ENCODE measurements at regions not wholly inside any gene's neighbourhood (a gene's known extent, or its start where the extent isn't known, plus 50 kb on each side); places are given as distances from the start of the nearest gene placed in this dataset.

DNA sequence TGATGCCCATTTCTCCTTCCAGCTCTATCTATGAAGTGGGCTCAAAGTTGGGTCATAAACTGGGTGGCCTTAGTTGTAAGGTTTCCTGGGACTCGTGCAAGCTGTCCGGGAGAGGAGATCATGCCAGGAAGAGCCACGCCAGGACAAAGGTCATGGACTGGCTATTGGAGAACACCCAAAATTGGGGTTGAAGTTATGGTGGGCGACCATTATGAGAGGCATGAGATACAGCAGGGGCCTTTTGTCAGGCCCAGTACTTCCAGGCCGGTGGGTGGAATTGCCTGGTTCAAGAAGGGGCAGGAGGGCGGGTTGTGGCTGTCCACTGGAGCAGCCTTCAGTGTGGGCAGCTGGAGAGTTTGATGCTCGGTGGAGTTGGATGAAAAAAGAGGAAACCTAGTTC, 225.1 kb upstream of the SSTR4 start:
- DNase-seq = no peak
- Histone ChIP-seq H3K27ac (no peak overlapping the region), H3K27me3 (ENCODE audit: insufficient read depth, low read depth, severe bottlenecking) (peaks cover 61% of the 10 kb centered on the region), H3K9me3 (ENCODE audit: severe bottlenecking) (no peaks in the 10 kb centered on the region), H3K4me3 (ENCODE audit: low read depth, low read length) (no peak overlapping the region), H3K36me3 (no peaks in the 10 kb centered on the region)
- TF ChIP-seq, protein P1, sequence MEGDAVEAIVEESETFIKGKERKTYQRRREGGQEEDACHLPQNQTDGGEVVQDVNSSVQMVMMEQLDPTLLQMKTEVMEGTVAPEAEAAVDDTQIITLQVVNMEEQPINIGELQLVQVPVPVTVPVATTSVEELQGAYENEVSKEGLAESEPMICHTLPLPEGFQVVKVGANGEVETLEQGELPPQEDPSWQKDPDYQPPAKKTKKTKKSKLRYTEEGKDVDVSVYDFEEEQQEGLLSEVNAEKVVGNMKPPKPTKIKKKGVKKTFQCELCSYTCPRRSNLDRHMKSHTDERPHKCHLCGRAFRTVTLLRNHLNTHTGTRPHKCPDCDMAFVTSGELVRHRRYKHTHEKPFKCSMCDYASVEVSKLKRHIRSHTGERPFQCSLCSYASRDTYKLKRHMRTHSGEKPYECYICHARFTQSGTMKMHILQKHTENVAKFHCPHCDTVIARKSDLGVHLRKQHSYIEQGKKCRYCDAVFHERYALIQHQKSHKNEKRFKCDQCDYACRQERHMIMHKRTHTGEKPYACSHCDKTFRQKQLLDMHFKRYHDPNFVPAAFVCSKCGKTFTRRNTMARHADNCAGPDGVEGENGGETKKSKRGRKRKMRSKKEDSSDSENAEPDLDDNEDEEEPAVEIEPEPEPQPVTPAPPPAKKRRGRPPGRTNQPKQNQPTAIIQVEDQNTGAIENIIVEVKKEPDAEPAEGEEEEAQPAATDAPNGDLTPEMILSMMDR (IDR thresholded peaks at IDR 0.05; ENCODE audit: low read depth, low read length) = no peak

DNA sequence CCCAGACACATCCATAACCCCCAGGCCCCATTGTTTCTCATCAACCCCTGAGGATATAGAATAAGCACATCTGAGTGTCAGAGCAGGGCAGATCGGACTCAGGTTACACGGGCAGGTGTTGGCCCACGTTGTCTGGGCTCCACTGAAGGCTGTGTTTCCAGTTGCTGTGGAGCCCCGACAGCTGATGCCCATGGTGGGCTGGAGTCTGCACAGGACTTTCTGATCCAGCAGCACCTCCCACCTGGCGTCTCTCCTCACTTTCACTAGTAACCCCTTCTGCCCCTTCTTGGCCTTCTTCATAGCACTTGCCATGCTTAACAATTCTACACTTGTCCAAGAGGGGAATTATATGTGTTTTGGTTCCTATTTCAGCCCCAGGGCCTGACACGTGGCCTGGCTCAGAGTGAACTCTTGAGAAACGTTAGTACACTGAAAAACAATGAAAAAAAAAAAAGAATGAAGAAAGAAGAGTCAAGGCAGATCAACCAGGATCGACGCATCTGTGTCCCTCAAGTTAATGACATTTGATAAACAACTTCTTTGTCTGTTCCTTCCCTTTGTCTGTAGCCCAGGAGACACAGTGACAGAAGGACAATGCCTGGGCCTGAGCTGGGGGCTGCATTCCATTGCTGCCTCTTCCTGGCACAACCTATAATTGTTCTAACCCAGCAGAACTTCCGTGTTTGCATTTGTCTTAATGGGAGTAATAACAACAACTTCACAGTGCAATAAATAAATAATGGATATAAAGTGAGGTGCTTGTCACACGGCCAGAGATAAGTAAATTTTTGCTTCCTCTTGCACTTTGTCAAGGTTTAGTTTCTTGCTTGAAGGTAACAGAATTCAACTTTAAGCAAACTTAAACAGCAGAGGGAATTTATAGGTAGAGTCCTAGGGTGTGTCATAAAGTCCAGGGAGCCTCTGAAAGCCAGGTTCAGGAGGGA, 224.2 kb upstream of the SSTR4 start:
- H3K27me3 ChIP-seq (ENCODE audit: insufficient read depth, low read depth, severe bottlenecking) = peaks cover 66% of the 10 kb centered on the region
- no peak overlapping the region for H3K4me3 ChIP-seq (ENCODE audit: low read depth, low read length)
- H3K9me3 ChIP-seq (ENCODE audit: severe bottlenecking) = no peaks in the 10 kb centered on the region
- no peak for DNase-seq
- TF ChIP-seq, protein P1 (IDR thresholded peaks at IDR 0.05; ENCODE audit: low read depth, low read length) = no peak
- H3K27ac ChIP-seq = no peak overlapping the region
- H3K36me3 ChIP-seq = no peaks in the 10 kb centered on the region

DNA sequence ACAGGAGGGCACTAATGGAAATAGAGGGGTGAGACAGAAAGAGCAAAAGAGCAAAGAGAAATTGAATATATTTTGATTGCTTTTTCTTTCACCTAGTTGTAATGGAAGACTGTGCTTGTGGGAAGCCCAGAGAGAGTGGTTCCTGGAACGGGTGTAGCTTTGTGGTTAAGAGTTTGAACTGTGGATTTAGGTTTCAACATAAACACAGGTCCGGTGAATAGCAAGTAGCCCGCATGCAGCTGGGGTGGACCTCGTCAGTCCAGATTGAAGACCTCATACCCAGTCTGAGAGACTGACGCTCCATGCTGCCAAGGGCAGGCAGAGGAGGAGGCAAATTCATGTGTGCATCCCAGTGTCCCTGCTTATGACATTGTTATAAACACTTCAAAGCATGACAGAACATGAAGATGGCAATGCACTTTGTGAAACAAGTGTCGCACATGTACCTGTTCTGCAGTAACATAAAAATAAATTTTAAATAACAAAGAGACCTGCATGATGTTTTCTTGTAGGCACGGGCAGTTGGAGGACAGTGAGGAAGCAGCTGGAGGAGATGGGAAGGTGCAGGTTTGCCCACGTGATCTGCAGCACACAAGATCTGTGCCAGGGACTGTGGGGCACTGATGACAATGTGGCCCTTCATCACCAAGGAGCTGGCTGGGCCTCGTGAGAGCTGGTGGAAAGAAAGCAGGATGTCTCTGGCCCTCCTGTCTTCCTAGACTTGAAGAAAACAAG, 220.5 kb upstream of the SSTR4 start:
- TF ChIP-seq, protein P1 (IDR thresholded peaks at IDR 0.05; ENCODE audit: low read depth, low read length) = no peak
- no peak overlapping the region for H3K4me3 ChIP-seq (ENCODE audit: low read depth, low read length)
- H3K27me3 ChIP-seq (ENCODE audit: insufficient read depth, low read depth, severe bottlenecking) = peaks cover 51% of the 10 kb centered on the region
- no peak for DNase-seq
- H3K27ac ChIP-seq = no peak overlapping the region
- H3K36me3 ChIP-seq = no peaks in the 10 kb centered on the region
- no peaks in the 10 kb centered on the region for H3K9me3 ChIP-seq (ENCODE audit: severe bottlenecking)

DNA sequence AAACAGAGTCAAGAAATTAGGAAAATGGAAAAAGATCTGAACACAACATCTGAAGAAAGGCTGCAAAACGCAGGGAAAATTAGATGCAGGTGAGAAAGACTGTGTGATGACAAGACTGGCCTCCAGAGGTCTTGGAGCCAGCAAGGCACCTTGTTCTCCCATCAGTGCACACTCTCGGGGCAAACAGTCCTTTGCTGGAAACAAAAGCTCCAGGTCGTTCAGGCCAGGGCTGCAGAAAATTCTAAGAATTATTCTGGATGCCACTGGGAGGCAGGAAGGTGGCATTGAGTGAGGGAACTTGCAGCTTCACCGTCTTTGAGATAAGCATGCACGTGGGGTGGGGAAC, 219.9 kb upstream of the SSTR4 start:
- H3K27ac ChIP-seq = no peak overlapping the region
- TF ChIP-seq, protein P1 (IDR thresholded peaks at IDR 0.05; ENCODE audit: low read depth, low read length) = no peak
- DNase-seq = no peak
- no peak overlapping the region for H3K4me3 ChIP-seq (ENCODE audit: low read depth, low read length)
- H3K9me3 ChIP-seq (ENCODE audit: severe bottlenecking) = no peaks in the 10 kb centered on the region
- H3K36me3 ChIP-seq = no peaks in the 10 kb centered on the region
- H3K27me3 ChIP-seq (ENCODE audit: insufficient read depth, low read depth, severe bottlenecking) = peaks cover 52% of the 10 kb centered on the region

DNA sequence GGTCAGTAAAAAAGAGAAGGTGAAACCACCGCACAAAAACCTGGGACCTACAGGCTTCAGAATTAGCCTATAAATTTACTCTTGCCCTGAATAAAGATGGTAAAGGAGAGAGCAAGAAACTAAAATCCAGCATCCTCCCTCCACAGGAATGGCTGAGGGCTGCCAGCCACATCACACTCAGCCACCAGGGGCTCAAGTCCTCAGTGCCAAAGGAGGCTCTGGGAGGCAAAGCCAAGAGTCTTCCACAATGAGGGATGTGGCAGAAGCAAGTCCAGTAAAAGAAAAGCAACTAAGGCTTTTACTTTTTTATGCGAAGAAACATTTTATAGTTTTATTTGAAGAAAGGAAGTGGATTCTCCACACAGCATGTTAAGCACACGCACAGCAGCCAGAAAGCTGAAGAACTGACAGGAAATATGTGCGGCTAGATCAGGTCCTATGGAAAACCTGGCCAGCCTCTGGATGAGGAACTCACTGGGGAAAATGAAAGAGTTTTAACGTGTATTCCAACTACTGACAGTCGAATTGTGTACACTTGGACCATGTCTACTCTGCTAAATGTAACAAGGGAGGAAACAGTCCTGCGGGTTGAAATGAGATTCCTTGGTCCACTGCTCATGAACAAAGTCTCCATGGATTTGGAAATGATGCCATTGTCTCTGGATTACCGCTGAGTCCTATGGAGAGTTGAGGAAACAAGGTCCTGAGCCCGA, 219.4 kb upstream of the SSTR4 start:
- Histone ChIP-seq H3K4me3 (ENCODE audit: low read depth, low read length) (no peak overlapping the region), H3K27me3 (ENCODE audit: insufficient read depth, low read depth, severe bottlenecking) (peaks cover 57% of the 10 kb centered on the region), H3K9me3 (ENCODE audit: severe bottlenecking) (no peaks in the 10 kb centered on the region), H3K27ac (no peak overlapping the region), H3K36me3 (no peaks in the 10 kb centered on the region)
- no peak for DNase-seq
- TF ChIP-seq, protein P1 (IDR thresholded peaks at IDR 0.05; ENCODE audit: low read depth, low read length) = no peak

Data from WERI-Rb-1 (cell line).